H9 (cell line): ENCODE measurements at regions not wholly inside any gene's neighbourhood (a gene's known extent, or its start where the extent isn't known, plus 50 kb on each side); places are given as distances from the start of the nearest gene placed in this dataset.

Experiments
- DNase-seq: peaks from one replicate; pipeline ENCODE4 v3.0.0-alpha.2; 2017
- H2AFZ ChIP-seq: one replicate; pipeline ENCODE4 v1.6.1; 2013; ENCODE audit warnings: mild to moderate bottlenecking, low read length, control low read depth, moderate library complexity
- H2AK5ac ChIP-seq: 2 replicates; pipeline ENCODE4 v1.6.1; 2013; ENCODE audit warnings: low read length, control low read depth, mixed read lengths; ENCODE audit not compliant: insufficient read length
- H2BK120ac ChIP-seq: one replicate; pipeline ENCODE4 v1.6.1; 2013; ENCODE audit warnings: low read depth, mild to moderate bottlenecking, low read length, control low read depth, inconsistent platforms; ENCODE audit not compliant: poor library complexity, severe bottlenecking
- H2BK12ac ChIP-seq: 2 replicates; pipeline ENCODE4 v1.6.1; 2013; ENCODE audit warnings: low read length, control low read depth, mixed read lengths, low read depth; ENCODE audit not compliant: insufficient read length
- H2BK15ac ChIP-seq: 2 replicates; pipeline ENCODE4 v1.6.1; 2013; ENCODE audit warnings: low read depth, low read length, control low read depth
- H2BK20ac ChIP-seq: one replicate; pipeline ENCODE4 v1.6.1; 2013; ENCODE audit warnings: low read depth, mild to moderate bottlenecking, low read length, control low read depth, inconsistent platforms; ENCODE audit not compliant: poor library complexity, severe bottlenecking
- H2BK5ac ChIP-seq: 2 replicates; pipeline ENCODE4 v1.6.1; 2013; ENCODE audit warnings: low read length, control low read depth, mixed read lengths; ENCODE audit not compliant: insufficient read length
- H3K14ac ChIP-seq: 2 replicates; pipeline ENCODE4 v1.6.1; 2013; ENCODE audit warnings: low read length, control low read depth; ENCODE audit not compliant: insufficient read depth
- H3K18ac ChIP-seq: 2 replicates; pipeline ENCODE4 v1.6.1; 2013; ENCODE audit warnings: low read depth, mild to moderate bottlenecking, mixed read lengths, low read length, control low read depth; ENCODE audit not compliant: insufficient read length
- H3K23ac ChIP-seq: 2 replicates; pipeline ENCODE4 v1.6.1; 2013; ENCODE audit warnings: low read length, control low read depth, mixed read lengths, low read depth; ENCODE audit not compliant: insufficient read length
- H3K23me2 ChIP-seq: 2 replicates; pipeline ENCODE4 v1.6.1; 2013; ENCODE audit warnings: low read depth, mild to moderate bottlenecking, mixed read lengths, low read length, control low read depth; ENCODE audit not compliant: insufficient read length, poor library complexity, severe bottlenecking
- H3K27ac ChIP-seq: 2 replicates; pipeline ENCODE4 v1.5.1; 2013; ENCODE audit warnings: low read length, control low read depth, mixed read lengths, low read depth; ENCODE audit not compliant: insufficient read length
- H3K27me3 ChIP-seq: 2 replicates; pipeline ENCODE4 v1.6.1; 2013; ENCODE audit warnings: low read length, control low read depth, inconsistent platforms; ENCODE audit not compliant: insufficient read depth
- H3K4ac ChIP-seq: 2 replicates; pipeline ENCODE4 v1.6.1; 2013; ENCODE audit warnings: low read depth, mild to moderate bottlenecking, control low read depth, inconsistent platforms, low read length, moderate library complexity
- H3K4me1 ChIP-seq: 2 replicates; pipeline ENCODE4 v1.6.1; 2013; ENCODE audit warnings: low read length, control low read depth, inconsistent platforms; ENCODE audit not compliant: insufficient read depth
- H3K4me2 ChIP-seq: 2 replicates; pipeline ENCODE4 v1.6.1; 2013; ENCODE audit warnings: low read length, control low read depth, mixed read lengths; ENCODE audit not compliant: insufficient read length, insufficient read depth
- H3K56ac ChIP-seq: 2 replicates; pipeline ENCODE4 v1.6.1; 2013; ENCODE audit warnings: low read depth, mild to moderate bottlenecking, mixed read lengths, low read length, control low read depth; ENCODE audit not compliant: insufficient read length
- H3K79me1 ChIP-seq: 2 replicates; pipeline ENCODE4 v1.6.1; 2013; ENCODE audit warnings: low read depth, mild to moderate bottlenecking, moderate library complexity, low read length, control low read depth, inconsistent platforms; ENCODE audit not compliant: insufficient read depth, poor library complexity, severe bottlenecking
- H3K79me2 ChIP-seq: 2 replicates; pipeline ENCODE4 v1.6.1; 2013; ENCODE audit warnings: low read length, control low read depth, inconsistent platforms; ENCODE audit not compliant: insufficient read depth
- H3K9ac ChIP-seq: 2 replicates; pipeline ENCODE4 v1.6.1; 2013; ENCODE audit warnings: low read length, control low read depth, mixed read lengths; ENCODE audit not compliant: insufficient read length; ENCODE audit errors: extremely low read depth
- H3K9me3 ChIP-seq: one replicate; pipeline ENCODE4 v1.6.1; 2013; ENCODE audit warnings: low read depth, low read length, inconsistent platforms; ENCODE audit not compliant: control insufficient read depth
- H3T11ph ChIP-seq: one replicate; pipeline ENCODE4 v1.6.1; 2013; ENCODE audit warnings: mild to moderate bottlenecking, low read length, control low read depth, inconsistent platforms
- H4K20me1 ChIP-seq: one replicate; pipeline ENCODE4 v1.6.1; 2013; ENCODE audit not compliant: control insufficient read depth, insufficient read length, insufficient read depth
- H4K5ac ChIP-seq: 2 replicates; pipeline ENCODE4 v1.6.1; 2013; ENCODE audit warnings: low read depth, mild to moderate bottlenecking, mixed read lengths, low read length, control low read depth; ENCODE audit not compliant: insufficient read length
- H4K8ac ChIP-seq: replicated peaks from 2 replicates; pipeline ENCODE4 v1.6.1; 2013; ENCODE audit warnings: low read length, control low read depth, mixed read lengths, low read depth; ENCODE audit not compliant: insufficient read length
- H4K91ac ChIP-seq: 2 replicates; pipeline ENCODE4 v1.6.1; 2013; ENCODE audit warnings: low read depth, mild to moderate bottlenecking, moderate library complexity, mixed read lengths, low read length, control low read depth; ENCODE audit not compliant: insufficient read length
- H3K27ac Mint-ChIP-seq, 3 experiments: 2 replicates in 2 of 3; 3 replicates in 1 of 3; pipeline ENCODE4 v1.8.0; 2020 to 2021; ENCODE audit warnings: mixed read lengths in 3 of 3, mild to moderate bottlenecking in 1 of 3, moderate library complexity in 1 of 3
- H3K27me3 Mint-ChIP-seq: 2 replicates; pipeline ENCODE4 v1.8.0; 2021; ENCODE audit warnings: low read depth, mild to moderate bottlenecking, moderate library complexity, mixed read lengths
- H3K36me3 Mint-ChIP-seq, 3 experiments: 2 replicates in 2 of 3; 3 replicates in 1 of 3; pipeline ENCODE4 v1.8.0; 2020 to 2021; ENCODE audit warnings: low read depth in 3 of 3, mixed read lengths in 3 of 3; ENCODE audit not compliant: insufficient read depth in 1 of 3
- H3K4me1 Mint-ChIP-seq, 2 experiments: 2 replicates each; pipeline ENCODE4 v1.8.0; 2020; ENCODE audit warnings: mixed read lengths in 2 of 2
- H3K4me3 Mint-ChIP-seq, 2 experiments: 2 replicates in 1 of 2; 3 replicates in 1 of 2; pipeline ENCODE4 v1.8.0; 2020 to 2021; ENCODE audit warnings: mild to moderate bottlenecking in 2 of 2, mixed read lengths in 2 of 2, moderate library complexity in 1 of 2
- H3K9me3 Mint-ChIP-seq, 2 experiments: 2 replicates in 1 of 2; 3 replicates in 1 of 2; pipeline ENCODE4 v1.8.0; 2020; ENCODE audit warnings: mild to moderate bottlenecking in 2 of 2, mixed read lengths in 2 of 2, moderate library complexity in 1 of 2
- CTCF ChIP-seq: fragments of 200-600 bp; sonication (generic); conservative IDR thresholded peaks from 3 replicates; pipeline ENCODE4 v1.8.0; 2021; ENCODE audit warnings: antibody characterized with exemption, mild to moderate bottlenecking
- WGBS: extraction: QIAGEN DNeasy Blood & Tissue Kit; methylation state at CpG from one replicate; pipeline ENCODE4 v1.1.7; 2013; ENCODE audit warnings: missing lambda C conversion rate, low lambda C conversion rate, mixed read lengths; ENCODE audit not compliant: insufficient read length; ENCODE audit errors: extremely low coverage; 5-methylcytosine and 5-hydroxymethylcytosine counted together

- H3K9me3 ChIP-seq = no peaks in the 10 kb centered on the region
- peaks cover 0 to 5% of the 10 kb centered on the region in 2 experiments; a peak in 2 of 5 replicates for H3K9me3 Mint-ChIP-seq
- no peaks in the 10 kb centered on the region for H3K23me2 ChIP-seq
- H4K91ac ChIP-seq = no peak overlapping the region
- H3K56ac ChIP-seq = no peak overlapping the region
- no peak overlapping the region for H4K5ac ChIP-seq
- no peak overlapping the region for H3K9ac ChIP-seq
- no peak overlapping the region for H2BK15ac ChIP-seq
- H3K4me1 ChIP-seq = no peaks in the 10 kb centered on the region
- H3K4ac ChIP-seq = no peak overlapping the region
- H4K8ac ChIP-seq = no peak overlapping the region
- no peak overlapping the region for H2BK5ac ChIP-seq
- no peak overlapping the region for H2BK120ac ChIP-seq
- no CpG with 5 or more reads among the region's 1 CpG for WGBS
- H3K14ac ChIP-seq = no peak overlapping the region
- no peak for TF ChIP-seq CTCF
- no peaks in the 10 kb centered on the region for H3K79me1 ChIP-seq
- no peaks in the 10 kb centered on the region; a peak in 1 of 4 replicates for H3K4me1 Mint-ChIP-seq
- no peaks in the 10 kb centered on the region for H4K20me1 ChIP-seq
- no peaks in the 10 kb centered on the region; the same call in 1 of the 2 replicates for H3K79me2 ChIP-seq
- H3K27ac ChIP-seq = no peak overlapping the region
- no peak overlapping the region for H2BK20ac ChIP-seq
- no peak overlapping the region for H3K23ac ChIP-seq
- no peak overlapping the region for H2BK12ac ChIP-seq
- no peaks in the 10 kb centered on the region for H3K27me3 Mint-ChIP-seq
- no peak overlapping the region for H3T11ph ChIP-seq
- H2AFZ ChIP-seq = no peak overlapping the region
- H3K27ac Mint-ChIP-seq = no peak overlapping the region
- peaks cover 0 to 9% (median 1%) of the 10 kb centered on the region in 3 experiments; a peak in 5 of 7 replicates for H3K36me3 Mint-ChIP-seq
- no peak for DNase-seq
- no peak overlapping the region for H3K18ac ChIP-seq
- no peak overlapping the region for H3K4me2 ChIP-seq
- H3K27me3 ChIP-seq = no peaks in the 10 kb centered on the region
- no peak overlapping the region for H2AK5ac ChIP-seq
- no peak overlapping the region for H3K4me3 Mint-ChIP-seq
Measured at GRCh38 chr9:2341956-2342355, 279.6 kb upstream of the VLDLR start.
